Fibroblast of pulmonary artery (primary cell): ENCODE measurements at regions not wholly inside any gene's neighbourhood (a gene's known extent, or its start where the extent isn't known, plus 50 kb on each side); places are given as distances from the start of the nearest gene placed in this dataset.

Experiments used
- DNase-seq: peaks from one replicate; pipeline ENCODE4 v3.0.0-alpha.2; 2010; ENCODE audit warnings: low read depth
- H3K4me3 ChIP-seq: replicated peaks from 2 replicates; pipeline ENCODE4 v1.5.1; 2011; ENCODE audit warnings: low read depth, mild to moderate bottlenecking, control low read depth, low read length, moderate library complexity
- TF ChIP-seq, protein P1 (sequence below): IDR thresholded peaks from 2 replicates; pipeline ENCODE4 v1.5.1; 2011; ENCODE audit warnings: mild to moderate bottlenecking, control low read depth, low read length, inconsistent platforms; ENCODE audit errors: missing control alignments

DNA sequence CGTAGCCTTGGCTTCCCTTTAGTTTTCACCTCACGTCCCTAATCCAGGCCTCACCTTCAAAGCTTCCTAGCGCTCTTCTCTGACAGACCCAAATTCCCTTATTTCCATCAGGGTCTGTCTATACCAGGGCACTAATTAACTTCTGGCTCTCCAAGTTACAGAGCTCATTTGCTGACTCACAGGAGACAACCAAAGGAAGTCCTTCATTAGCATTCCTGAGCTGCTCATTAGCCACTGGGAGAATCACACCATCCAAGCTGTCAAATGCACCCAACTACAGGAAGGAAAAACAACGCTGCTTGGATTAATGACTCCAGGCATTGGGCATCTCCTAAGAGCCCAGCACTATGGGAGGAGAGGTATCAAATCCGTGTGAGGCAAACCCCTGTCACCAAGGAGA, 109.8 kb upstream of the ALK start:
- DNase-seq, result no peak
- TF ChIP-seq, protein P1, sequence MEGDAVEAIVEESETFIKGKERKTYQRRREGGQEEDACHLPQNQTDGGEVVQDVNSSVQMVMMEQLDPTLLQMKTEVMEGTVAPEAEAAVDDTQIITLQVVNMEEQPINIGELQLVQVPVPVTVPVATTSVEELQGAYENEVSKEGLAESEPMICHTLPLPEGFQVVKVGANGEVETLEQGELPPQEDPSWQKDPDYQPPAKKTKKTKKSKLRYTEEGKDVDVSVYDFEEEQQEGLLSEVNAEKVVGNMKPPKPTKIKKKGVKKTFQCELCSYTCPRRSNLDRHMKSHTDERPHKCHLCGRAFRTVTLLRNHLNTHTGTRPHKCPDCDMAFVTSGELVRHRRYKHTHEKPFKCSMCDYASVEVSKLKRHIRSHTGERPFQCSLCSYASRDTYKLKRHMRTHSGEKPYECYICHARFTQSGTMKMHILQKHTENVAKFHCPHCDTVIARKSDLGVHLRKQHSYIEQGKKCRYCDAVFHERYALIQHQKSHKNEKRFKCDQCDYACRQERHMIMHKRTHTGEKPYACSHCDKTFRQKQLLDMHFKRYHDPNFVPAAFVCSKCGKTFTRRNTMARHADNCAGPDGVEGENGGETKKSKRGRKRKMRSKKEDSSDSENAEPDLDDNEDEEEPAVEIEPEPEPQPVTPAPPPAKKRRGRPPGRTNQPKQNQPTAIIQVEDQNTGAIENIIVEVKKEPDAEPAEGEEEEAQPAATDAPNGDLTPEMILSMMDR, result no peak
- no peak overlapping the region for H3K4me3 ChIP-seq

DNA sequence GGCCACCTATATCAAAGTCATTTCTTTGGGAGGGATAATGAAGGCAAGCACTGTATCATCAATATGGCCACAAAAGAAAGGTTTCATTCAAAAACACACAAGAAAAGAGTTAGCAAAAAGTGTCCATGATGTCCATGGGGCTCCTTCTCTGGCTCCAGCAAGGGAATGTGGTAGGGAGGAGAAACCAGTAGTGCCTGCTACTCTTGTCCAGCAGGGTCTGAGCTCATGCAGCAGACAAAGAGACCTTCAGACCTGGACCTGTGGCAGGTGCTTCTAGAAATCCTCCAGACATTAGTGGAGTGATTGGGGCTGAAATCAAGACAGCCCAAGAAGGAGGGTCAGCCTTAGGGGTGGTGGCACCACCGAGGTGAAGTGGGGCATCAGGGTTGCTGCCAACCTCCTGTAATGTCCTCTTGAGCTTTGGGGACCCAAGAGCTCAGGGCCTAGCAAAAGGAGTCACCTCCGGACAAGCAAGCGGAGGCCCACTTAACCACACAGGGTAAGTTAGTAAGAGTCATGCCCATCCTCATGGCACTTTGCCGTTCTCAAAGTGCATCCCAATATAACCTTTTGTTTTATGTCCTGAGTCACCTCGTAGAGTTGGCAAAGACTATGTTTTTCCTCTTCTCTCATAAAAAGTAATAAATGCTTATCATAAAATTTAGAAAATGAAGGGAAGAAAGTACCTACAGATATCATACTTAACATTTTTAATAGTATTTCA, 112.6 kb upstream of the YPEL5 start:
- TF ChIP-seq, protein P1, result no peak
- no peak for DNase-seq
- no peak overlapping the region for H3K4me3 ChIP-seq

DNA sequence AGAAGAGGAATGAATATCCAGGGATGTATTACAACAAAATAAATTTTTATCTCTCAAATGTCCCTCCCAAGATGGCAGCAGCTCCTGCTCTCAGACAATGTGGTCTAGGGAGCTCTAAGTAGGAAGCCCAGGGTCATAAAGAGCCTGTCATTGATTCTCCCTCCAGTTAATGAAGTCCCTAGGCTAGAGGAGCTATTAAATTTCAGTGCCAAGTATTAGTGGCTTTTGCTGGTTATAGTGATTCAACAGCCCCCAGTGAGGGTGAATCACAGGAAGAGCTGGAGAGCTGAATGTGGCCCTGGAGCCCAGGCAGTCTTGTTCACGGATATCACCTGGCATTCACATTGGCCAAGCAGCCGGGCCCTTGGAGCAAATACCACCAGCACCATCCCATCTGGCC, 109.8 kb upstream of the YPEL5 start:
- H3K4me3 ChIP-seq, result no peak overlapping the region
- TF ChIP-seq, protein P1, result no peak
- DNase-seq, result no peak

DNA sequence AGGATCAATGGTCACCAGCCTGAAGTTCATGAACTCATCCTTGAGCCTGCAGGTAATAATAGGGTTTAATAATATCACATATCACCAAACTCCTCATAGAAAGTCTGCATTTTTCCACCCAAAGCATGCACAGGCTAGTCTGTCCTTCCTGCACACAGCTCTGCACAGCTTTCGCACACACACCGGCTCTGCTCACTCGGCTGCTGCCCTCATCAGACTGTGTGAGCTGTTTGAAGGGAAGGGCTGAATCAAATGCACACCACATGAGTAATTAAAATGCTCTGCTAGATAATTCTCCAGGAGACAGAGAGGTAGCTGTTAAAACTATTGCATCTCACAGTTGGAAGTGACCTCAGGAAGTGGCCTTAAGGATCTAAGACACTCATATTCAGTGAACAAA, 108.4 kb upstream of the YPEL5 start:
- TF ChIP-seq, protein P1, result no peak
- no peak for DNase-seq
- H3K4me3 ChIP-seq, result no peak overlapping the region

DNA sequence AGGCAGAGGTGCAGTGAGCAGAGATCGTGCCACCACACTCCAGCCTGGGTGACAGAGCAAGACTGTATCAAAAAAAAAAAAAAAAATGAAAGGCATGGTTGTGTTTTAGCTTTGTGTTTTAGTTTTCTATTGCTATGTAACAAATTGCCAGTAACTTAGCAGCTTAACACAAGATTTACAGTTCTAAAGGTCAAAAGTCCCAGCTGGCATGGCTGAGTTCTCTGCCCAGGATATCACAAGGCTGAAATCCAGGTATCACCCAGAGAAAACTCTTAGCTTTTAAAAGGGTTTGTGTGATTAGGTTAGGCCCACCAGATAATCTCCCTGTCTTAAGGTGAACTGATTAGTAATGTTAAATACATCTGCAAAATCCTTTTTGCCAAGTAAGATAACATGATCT, 107.7 kb upstream of the YPEL5 start:
- TF ChIP-seq, protein P1, result no peak

DNA sequence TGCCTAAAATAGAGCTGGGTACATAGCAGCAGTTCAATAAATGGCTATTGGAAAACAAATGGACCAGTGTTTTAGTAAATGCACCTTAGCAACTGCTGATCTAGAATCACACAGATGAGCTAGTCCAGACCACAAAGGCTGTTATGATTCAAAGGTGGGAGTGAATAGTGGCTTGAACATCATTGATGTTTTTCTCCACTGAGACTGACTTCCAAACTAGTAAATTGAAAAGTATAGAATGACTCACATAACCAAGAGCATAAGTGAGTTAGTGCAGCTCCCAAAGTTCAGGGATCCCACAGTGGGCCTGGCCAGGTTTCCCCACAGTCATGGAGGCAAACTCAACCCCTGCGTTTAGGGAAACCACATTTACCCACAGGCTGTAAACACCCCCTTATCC, 106.7 kb upstream of the YPEL5 start:
- TF ChIP-seq, protein P1, result no peak
- no peak for DNase-seq
- H3K4me3 ChIP-seq, result no peak overlapping the region

More for the DNA sequence above, 107.7 kb upstream of the YPEL5 start:
- no peak for DNase-seq
- no peak overlapping the region for H3K4me3 ChIP-seq

DNA sequence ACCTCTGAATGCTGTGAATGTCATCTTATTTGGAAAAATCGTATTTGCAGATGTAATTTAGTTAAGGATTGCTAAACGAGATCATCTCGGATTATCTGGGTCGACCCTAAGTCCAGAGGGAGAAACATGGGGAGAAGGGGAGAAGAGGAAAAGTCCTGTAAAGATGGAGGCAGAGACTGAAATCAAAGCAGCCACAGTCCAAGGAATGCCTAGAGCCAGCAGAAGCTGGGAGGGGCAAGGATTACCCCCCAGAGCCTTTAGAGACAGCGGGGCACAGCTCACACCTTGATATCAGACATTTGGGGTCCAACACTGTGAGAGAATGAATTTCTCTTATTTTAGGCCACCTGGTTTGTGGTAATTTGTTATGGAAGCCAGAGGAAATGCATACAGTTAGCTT, 104.9 kb upstream of the YPEL5 start:
- no peak for DNase-seq
- no peak overlapping the region for H3K4me3 ChIP-seq
- TF ChIP-seq, protein P1, result no peak
